ENCODE measurements at regions not wholly inside any gene's neighbourhood (a gene's known extent, or its start where the extent isn't known, plus 50 kb on each side); places are given as distances from the start of the nearest gene placed in this dataset.

GRCh38 chr9:38284588-38285051, 107.9 kb upstream of the ALDH1B1 start:
- POLR2A ChIA-PET = no interaction called here
- no peak for ATAC-seq

More at GRCh38 chr9:38284588-38285051, 107.9 kb upstream of the ALDH1B1 start:
- Histone ChIP-seq H3K4me1 (ENCODE audit: insufficient read depth, low read length) (no peaks in the 10 kb centered on the region), H3K27me3 (ENCODE audit: control insufficient read depth in 1 of 2, insufficient read depth in 2 of 2, low read length in 2 of 2) (peaks cover 0 to 2% of the 10 kb centered on the region in 2 experiments; a peak in 2 of 5 replicates), H3K9me3 (ENCODE audit: low read length) (no peaks in the 10 kb centered on the region), H3K4me3 (replicated peaks in 1 of 3; ENCODE audit: insufficient read depth in 1 of 3, low read depth in 2 of 3, low read length in 3 of 3) (no peak overlapping the region), H3K9ac (ENCODE audit: insufficient read depth, low read depth, low read length) (no peak overlapping the region), H2AFZ (ENCODE audit: low read length) (no peak overlapping the region), H3K4me2 (ENCODE audit: low read depth, low read length) (no peak overlapping the region), H4K20me1 (ENCODE audit: insufficient read depth, low read length) (no peaks in the 10 kb centered on the region), H3K79me2 (ENCODE audit: insufficient read depth, low read length) (no peaks in the 10 kb centered on the region), H3K36me3 (replicated peaks in 1 of 2; ENCODE audit: control insufficient read depth in 1 of 2, insufficient read depth in 2 of 2, low read length in 2 of 2) (no peaks in the 10 kb centered on the region), H3K27ac (ENCODE audit: extremely low read length, insufficient read depth, low read length) (no peak overlapping the region)
- no peak for DNase-seq (ENCODE audit: low spot score)
- CTCF ChIA-PET (ENCODE audit: low intra/inter-chr PET ratio, low total read pairs) = no interaction called here
- intact Hi-C loops (cut with micrococcal nuclease; ENCODE audit: unreplicated experiment) (no loop called here), in situ Hi-C loops (cut with HindIII; ENCODE audit: extremely low pct_ligation_motif_present, low pct_unique_long_range_greater_than_20kb) (no loop called here)
- WGBS (ENCODE audit: low lambda C conversion rate) = 31% methylated on average over 10 of the region's 10 CpGs
- no TSS peak for BruUV-seq (replicated peaks)
- TF ChIP-seq ZNF660 (CRISPR knock-in tag; IDR thresholded peaks at IDR 0.05; ENCODE audit: borderline replicate concordance, low read depth) (no peak), ZNF501 (CRISPR knock-in tag; IDR thresholded peaks at IDR 0.05) (no peak), KDM5B (CRISPR knock-in tag; IDR thresholded peaks at IDR 0.05; ENCODE audit: borderline replicate concordance) (no peak), ZNF546 (CRISPR knock-in tag; conservative IDR thresholded peaks at IDR 0.05) (no peak), PAX8 (CRISPR knock-in tag; IDR thresholded peaks at IDR 0.05; ENCODE audit: borderline replicate concordance) (no peak), GATAD1 (CRISPR knock-in tag; IDR thresholded peaks at IDR 0.05) (no peak), ZNF224 (CRISPR knock-in tag; IDR thresholded peaks at IDR 0.05) (no peak), RFX5 (IDR thresholded peaks at IDR 0.05; ENCODE audit: low read depth, low read length) (no peak), ZNF281 (CRISPR knock-in tag; IDR thresholded peaks at IDR 0.05; ENCODE audit: borderline replicate concordance) (no peak), ZNF790 (CRISPR knock-in tag; IDR thresholded peaks at IDR 0.05; ENCODE audit: borderline replicate concordance) (no peak), ZNF572 (CRISPR knock-in tag; IDR thresholded peaks at IDR 0.05) (no peak), ZNF446 (CRISPR knock-in tag; IDR thresholded peaks at IDR 0.05) (no peak), ZNF431 (CRISPR knock-in tag; IDR thresholded peaks at IDR 0.05; ENCODE audit: borderline replicate concordance, low read depth) (no peak), NR2F1 (CRISPR knock-in tag; IDR thresholded peaks at IDR 0.05) (no peak)
- no peak for FAIRE-seq
